Cardiac muscle cell (in vitro differentiated cells and primary cell): ENCODE measurements at regions not wholly inside any gene's neighbourhood (a gene's known extent, or its start where the extent isn't known, plus 50 kb on each side); places are given as distances from the start of the nearest gene placed in this dataset.
"Not testable (repeated sequence)": the region's sequence is repeated elsewhere in the genome, so short reads cannot be mapped to it uniquely, and the experiment has no call there.

Experiments
- DNase-seq, 2 donors: peaks; one replicate each; pipeline versions ENCODE4 v3.0.0 to v3.0.0-alpha.2; 2010 to 2017; ENCODE audit warnings: low read depth in 1 of 2, low spot score in 1 of 2
- H3K27ac ChIP-seq: fragments of 200-600 bp; sonication (generic); 2 replicates; pipeline ENCODE4 v1.5.1; 2016
- H3K27me3 ChIP-seq: fragments of 200-600 bp; sonication (generic); 2 replicates; pipeline ENCODE4 v1.6.0; 2016; ENCODE audit warnings: control low read depth
- H3K36me3 ChIP-seq: fragments of 200-600 bp; sonication (generic); 2 replicates; pipeline ENCODE4 v1.5.1; 2016; ENCODE audit warnings: control low read depth
- H3K4me1 ChIP-seq: fragments of 200-600 bp; sonication (generic); 2 replicates; pipeline ENCODE4 v1.8.1; 2017; ENCODE audit warnings: low read depth, mild to moderate bottlenecking, mixed run types
- H3K4me3 ChIP-seq: fragments of 200-600 bp; sonication (generic); 2 replicates; pipeline ENCODE4 v1.5.1; 2016; ENCODE audit warnings: mild to moderate bottlenecking
- H3K9me3 ChIP-seq: fragments of 200-600 bp; sonication (generic); 2 replicates; pipeline ENCODE4 v1.5.1; 2017; ENCODE audit warnings: low read depth, mild to moderate bottlenecking, control low read depth

DNA sequence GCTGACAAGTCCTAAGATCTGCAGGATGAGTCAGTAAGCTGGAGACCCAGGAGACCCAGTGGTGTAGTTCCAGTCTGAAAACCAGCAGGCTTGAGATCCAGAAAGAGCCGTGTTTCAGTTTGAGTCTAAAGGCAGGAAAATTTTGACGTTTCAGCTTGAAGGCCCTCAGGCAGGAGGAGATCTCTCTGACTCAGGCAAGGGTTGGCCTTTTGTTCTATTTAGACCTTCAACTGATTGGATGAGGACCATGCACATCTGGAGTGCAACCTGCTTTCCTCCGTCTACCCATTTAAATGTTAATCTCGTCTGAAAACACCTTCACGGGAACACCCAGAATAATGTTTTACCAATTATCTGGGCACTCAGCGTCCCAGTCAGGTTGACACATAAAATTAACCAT lies 69.5 kb downstream of the NPIPA7 start:
- not testable (repeated sequence) for H3K9me3 ChIP-seq, H3K4me3 ChIP-seq, H3K4me1 ChIP-seq, H3K27me3 ChIP-seq, DNase-seq, H3K27ac ChIP-seq, H3K36me3 ChIP-seq

- not testable (repeated sequence) for H3K27me3 ChIP-seq, H3K4me1 ChIP-seq, H3K4me3 ChIP-seq, H3K36me3 ChIP-seq, DNase-seq, H3K27ac ChIP-seq, H3K9me3 ChIP-seq
These were observed 70.8 kb downstream of the NPIPA7 start for GRCh38 chr16:16449712-16450237.

DNA sequence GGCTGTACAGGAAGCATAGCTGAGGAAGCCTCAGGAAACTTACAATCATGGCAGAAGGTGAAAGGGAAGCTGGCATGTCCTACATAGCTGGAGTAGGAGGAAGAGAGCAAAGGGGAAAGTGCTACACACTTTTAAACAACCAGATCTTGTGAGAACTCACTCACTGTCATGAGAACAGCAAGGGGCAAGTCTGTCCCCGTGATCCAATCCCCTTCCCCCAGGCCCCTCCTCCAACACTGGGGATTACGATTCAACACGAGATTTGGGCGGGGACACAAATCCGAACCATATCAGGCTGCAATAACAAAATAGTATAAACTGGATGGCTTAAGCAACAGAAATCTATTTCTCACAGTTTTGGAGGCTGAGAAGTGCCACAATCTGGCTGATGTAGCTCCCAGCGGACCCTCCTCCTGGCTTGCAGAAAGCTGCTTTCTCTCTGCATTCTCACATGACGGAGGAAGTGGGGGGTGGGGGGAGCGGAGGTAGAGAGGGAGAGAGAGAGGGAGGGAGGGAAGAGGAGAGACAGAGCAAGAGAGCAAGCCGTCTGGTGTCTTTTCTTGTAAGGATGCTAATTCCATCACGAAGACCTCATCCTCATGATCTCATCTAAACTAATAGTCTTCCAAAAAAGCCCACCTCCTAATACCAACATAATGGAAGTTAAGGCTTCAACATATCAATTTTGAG lies 72.9 kb downstream of the NPIPA7 start:
- H3K4me3 ChIP-seq, H3K4me1 ChIP-seq, H3K27me3 ChIP-seq, DNase-seq, H3K36me3 ChIP-seq, H3K9me3 ChIP-seq, H3K27ac ChIP-seq: not testable (repeated sequence)

GRCh38 chr16:16458579-16458978 lies 79.6 kb downstream of the NPIPA7 start:
- H3K27me3 ChIP-seq, H3K9me3 ChIP-seq, H3K4me1 ChIP-seq, DNase-seq, H3K27ac ChIP-seq, H3K4me3 ChIP-seq, H3K36me3 ChIP-seq: not testable (repeated sequence)

DNA sequence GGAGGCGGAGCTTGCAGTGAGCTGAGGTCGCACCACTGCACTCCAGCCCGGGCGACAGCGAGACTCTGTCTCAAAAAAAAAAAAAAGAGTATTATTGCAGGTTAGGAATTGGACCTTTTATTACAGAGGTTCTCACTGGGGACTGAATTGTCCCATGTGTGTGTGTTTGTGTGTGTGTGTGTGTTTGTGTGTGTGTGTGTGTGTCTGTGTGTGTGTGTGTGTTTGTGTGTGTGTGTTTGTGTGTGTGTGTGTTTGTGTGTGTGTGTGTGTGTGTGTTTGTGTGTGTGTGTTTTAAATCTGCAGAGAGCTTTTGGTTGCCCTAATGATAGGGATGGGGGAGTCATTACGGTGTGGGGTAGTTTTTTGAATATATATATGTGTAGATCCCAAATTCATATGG lies 84.9 kb downstream of the NPIPA7 start:
- not testable (repeated sequence) for H3K4me1 ChIP-seq, DNase-seq, H3K27ac ChIP-seq, H3K36me3 ChIP-seq, H3K4me3 ChIP-seq, H3K27me3 ChIP-seq, H3K9me3 ChIP-seq

DNA sequence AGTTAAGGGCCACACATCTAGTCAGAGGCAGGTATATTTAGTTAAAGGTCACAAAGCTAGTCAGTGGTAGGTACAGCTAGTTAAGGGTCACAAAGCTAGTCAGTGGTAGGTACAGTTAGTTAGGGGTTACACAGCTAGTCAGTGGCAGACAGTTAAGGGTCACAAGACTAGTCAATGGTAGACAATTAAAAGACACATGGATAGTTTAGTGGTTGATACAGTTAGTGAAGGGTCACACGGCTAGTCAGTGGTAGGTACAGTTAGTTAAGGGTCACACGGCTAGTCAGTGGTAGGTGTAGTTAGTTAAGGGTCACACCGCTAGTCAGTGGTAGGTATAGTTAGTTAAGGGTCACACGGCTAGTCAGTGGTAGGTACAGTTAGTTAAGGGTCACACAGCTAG lies 110.0 kb downstream of the NPIPA7 start:
- H3K36me3 ChIP-seq, H3K27ac ChIP-seq, H3K4me1 ChIP-seq, H3K4me3 ChIP-seq, H3K27me3 ChIP-seq, DNase-seq, H3K9me3 ChIP-seq: not testable (repeated sequence)

DNA sequence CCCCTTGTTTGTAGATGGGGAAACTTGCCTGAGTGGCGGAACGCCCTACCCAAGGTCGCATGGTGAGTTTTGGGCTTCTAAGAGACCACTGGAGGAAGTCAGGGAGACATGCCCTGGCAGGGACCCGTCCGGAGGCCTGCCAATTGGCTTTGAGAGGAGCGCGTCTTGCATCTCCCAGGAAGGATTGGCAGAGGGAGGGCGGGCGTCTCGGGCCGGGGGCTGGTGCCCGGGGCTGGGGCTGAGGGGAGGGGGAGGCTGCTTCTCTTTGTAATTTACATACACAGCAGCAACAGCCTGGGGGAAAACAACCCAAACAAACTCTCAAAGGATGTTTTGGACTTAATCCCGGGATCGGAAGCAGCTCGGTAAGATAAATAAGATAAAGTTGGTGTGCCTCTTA lies 110.5 kb downstream of the NPIPA7 start:
- not testable (repeated sequence) for H3K9me3 ChIP-seq, H3K36me3 ChIP-seq, H3K4me3 ChIP-seq, DNase-seq, H3K4me1 ChIP-seq, H3K27ac ChIP-seq, H3K27me3 ChIP-seq

GRCh38 chr16:16494114-16494513 lies 115.2 kb downstream of the NPIPA7 start:
- H3K4me1 ChIP-seq, DNase-seq, H3K36me3 ChIP-seq, H3K27me3 ChIP-seq, H3K4me3 ChIP-seq, H3K27ac ChIP-seq, H3K9me3 ChIP-seq: not testable (repeated sequence)

- H3K9me3 ChIP-seq, H3K4me3 ChIP-seq, DNase-seq, H3K4me1 ChIP-seq, H3K27ac ChIP-seq, H3K27me3 ChIP-seq, H3K36me3 ChIP-seq: not testable (repeated sequence)
These were observed 116.1 kb downstream of the NPIPA7 start for GRCh38 chr16:16494998-16495397.

GRCh38 chr16:16499875-16500274 lies 120.9 kb downstream of the NPIPA7 start:
- not testable (repeated sequence) for H3K9me3 ChIP-seq, H3K4me3 ChIP-seq, H3K27me3 ChIP-seq, H3K4me1 ChIP-seq, H3K27ac ChIP-seq, H3K36me3 ChIP-seq, DNase-seq

- not testable (repeated sequence) for H3K4me3 ChIP-seq, H3K27me3 ChIP-seq, H3K4me1 ChIP-seq, H3K36me3 ChIP-seq, DNase-seq, H3K27ac ChIP-seq, H3K9me3 ChIP-seq
These were observed 128.1 kb downstream of the NPIPA7 start for GRCh38 chr16:16507041-16507440.

GRCh38 chr16:16508344-16508743 lies 129.4 kb downstream of the NPIPA7 start:
- not testable (repeated sequence) for H3K9me3 ChIP-seq, H3K4me1 ChIP-seq, H3K27me3 ChIP-seq, H3K27ac ChIP-seq, H3K4me3 ChIP-seq, H3K36me3 ChIP-seq, DNase-seq

DNA sequence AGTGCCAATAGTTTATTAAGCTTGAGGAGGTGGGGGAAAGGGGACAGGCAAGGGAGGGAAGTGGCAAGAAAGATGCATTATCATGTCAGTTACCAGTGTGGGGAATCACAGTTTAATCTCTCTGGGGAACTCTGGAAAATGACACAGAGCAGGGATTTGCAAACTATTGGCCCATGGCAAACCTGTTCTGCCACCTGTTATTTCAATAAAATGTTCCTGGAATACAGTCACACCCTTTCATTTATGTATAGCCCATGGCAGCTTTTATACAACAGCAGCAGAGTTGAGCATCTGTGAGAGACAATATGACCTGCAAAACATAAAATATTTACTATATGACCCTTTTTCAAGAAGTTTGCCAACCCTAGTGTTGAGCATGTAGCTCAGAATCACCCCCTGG lies 140.5 kb downstream of the NPIPA7 start:
- not testable (repeated sequence) for H3K4me3 ChIP-seq, DNase-seq, H3K9me3 ChIP-seq, H3K27ac ChIP-seq, H3K27me3 ChIP-seq, H3K36me3 ChIP-seq, H3K4me1 ChIP-seq

GRCh38 chr16:16521239-16522002 lies 142.5 kb downstream of the NPIPA7 start:
- not testable (repeated sequence) for H3K9me3 ChIP-seq, H3K4me3 ChIP-seq, H3K27me3 ChIP-seq, DNase-seq, H3K36me3 ChIP-seq, H3K4me1 ChIP-seq, H3K27ac ChIP-seq
